Stimulated activated CD8-positive, alpha-beta memory T cell treated with anti-CD3 and anti-CD28 coated beads, Interleukin-7, amount 100 ng/mL, for 48 hours (primary cell): ENCODE measurements at regions not wholly inside any gene's neighbourhood (a gene's known extent, or its start where the extent isn't known, plus 50 kb on each side); places are given as distances from the start of the nearest gene placed in this dataset.

Source experiments
- DNase-seq, 2 donors: peaks; one replicate each; pipeline ENCODE4 v3.0.0-alpha.2; 2020; ENCODE audit warnings: low read depth in 1 of 2; ENCODE audit errors: extremely low read depth in 1 of 2

- no peak for DNase-seq
Observed at GRCh38 chr5:123865641-123866040, 353.7 kb downstream of the CSNK1G3 start.

GRCh38 chr5:123864578-123864977, 352.6 kb downstream of the CSNK1G3 start:
- DNase-seq, result no peak

DNA sequence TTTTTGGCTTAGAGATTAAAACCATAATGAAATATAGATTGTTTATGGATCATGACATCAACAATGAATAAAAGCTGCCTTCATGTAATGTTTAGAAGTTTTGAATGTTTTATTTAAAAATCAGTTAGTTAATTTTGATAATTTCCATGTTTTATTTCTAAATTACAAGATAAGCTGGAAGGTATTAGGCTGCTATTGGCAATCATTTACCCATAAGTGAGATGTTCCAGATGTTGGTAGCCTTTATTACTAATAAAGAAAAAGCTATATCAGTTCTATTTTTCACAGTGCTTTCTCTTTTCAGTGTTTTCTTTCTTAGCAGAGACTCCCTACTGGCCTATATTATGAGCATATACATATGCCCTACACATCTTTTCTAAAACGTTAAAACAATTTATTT, 347.0 kb downstream of the CSNK1G3 start:
- DNase-seq, result no peak

DNA sequence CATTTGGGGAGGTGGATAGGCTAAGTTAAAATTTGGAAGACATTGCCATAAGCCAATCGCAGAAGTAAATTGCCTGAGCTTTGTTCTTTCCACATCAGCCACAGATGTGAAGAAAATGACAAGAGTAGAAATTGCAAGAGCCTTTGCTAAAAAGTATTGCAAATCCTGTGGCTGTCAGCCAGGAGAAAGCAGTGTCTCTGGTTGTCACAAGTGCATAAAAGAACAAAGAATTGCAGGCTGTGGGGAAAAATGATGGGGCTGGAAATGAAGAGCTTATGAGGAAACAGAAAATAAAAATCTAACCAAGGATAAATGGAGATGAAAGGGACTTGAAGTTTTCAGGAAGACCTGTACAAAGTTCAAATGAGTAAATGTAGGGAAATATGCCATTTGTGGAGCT, 344.8 kb downstream of the CSNK1G3 start:
- DNase-seq, result no peak

GRCh38 chr5:123855609-123856008, 343.6 kb downstream of the CSNK1G3 start:
- DNase-seq, result no peak

DNA sequence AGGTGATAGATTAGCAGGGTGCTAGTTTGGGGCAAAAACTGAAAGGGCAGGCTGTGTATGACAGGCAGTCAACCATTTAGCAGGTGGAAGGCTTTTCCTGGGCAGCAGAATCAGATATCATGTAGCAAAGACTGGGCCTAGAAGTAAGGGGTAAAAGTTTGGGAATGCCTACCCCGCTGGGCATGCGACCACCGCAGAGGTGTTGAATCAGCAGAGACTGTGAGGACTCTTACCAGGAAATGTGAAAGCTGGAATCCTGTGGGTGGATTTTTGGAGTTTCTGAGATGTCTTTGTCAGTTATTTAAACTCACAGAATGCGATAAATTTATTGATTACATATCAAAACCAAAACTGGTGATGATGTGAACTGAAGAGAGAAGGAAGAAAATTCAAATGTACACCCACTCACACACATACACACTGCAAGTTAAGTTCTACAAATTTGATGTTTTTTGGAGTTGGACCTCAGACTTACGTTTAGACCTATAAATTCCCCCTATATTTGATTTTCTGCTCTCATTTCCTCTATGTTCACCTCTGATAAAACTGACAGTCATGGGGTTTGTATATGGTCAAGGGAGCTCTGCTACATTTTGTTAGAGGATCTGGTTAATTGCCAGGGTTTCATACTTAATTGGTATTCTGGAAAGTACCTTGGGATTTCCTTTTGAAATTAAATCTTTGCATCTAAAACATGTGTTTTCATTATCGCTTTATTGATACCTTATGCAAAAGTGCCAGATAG, 333.6 kb downstream of the CSNK1G3 start:
- no peak for DNase-seq

- DNase-seq, result no peak
Observed at GRCh38 chr5:123844873-123845272, 332.9 kb downstream of the CSNK1G3 start.

DNA sequence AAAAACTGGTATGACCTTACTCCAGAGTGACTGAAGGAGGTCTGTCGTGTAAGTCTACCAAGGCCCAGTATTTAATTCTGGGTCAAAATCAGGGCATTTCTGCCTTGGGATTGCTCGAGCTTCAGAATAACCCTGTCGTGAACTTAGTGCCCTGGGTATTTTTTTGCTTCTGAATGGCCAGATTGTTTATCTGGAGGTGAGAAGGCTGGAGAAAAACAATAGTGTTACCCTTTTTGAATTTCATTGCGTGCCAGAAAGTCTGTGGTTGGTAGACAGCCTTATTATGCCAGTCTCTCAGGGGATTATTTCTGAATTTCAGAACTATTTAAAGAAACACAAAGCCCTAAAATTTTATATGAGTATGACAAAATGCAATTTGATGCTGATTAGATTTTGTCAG, 323.4 kb downstream of the CSNK1G3 start:
- DNase-seq, result no peak

DNA sequence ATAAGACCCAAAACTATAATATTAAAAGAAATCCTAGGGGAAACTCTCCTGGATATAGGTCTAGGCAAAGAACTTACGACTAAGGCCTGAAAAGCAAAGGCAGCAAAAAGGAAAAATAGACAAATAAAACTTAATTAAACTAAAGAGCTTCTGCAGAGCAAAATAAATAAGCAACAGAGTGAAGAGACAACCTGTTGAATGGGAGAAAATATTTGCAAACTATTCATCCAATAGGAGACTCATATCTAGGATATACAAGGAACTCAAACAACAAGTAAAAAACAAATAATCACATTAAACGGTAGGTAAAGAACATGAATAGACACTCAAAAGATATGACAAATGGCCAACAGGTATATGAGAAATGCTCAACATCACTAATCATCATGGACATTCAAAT, 318.6 kb downstream of the CSNK1G3 start:
- DNase-seq, result no peak

DNA sequence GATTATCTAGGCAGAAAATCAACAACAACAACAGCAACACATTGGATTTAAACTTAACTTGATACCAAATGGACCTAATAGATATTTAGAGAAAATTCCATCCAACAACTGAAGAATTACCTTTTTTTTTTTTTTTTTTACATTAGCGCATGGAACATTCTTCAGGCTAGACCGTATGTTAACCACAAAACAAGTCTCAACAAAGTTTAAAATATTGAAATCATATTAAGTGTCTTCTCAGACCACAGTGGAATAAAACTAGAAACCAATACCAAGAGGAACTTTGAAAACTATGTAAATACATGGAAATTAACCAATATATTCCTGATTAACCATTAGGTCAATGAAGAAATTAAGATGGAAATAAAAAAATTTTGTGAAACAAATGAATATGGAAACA, 315.8 kb downstream of the CSNK1G3 start:
- no peak for DNase-seq

- no peak for DNase-seq
Observed at GRCh38 chr5:123819833-123820232, 307.9 kb downstream of the CSNK1G3 start.

- no peak for DNase-seq
Observed at GRCh38 chr5:123819386-123819785, 307.4 kb downstream of the CSNK1G3 start.

GRCh38 chr5:123817267-123817666, 305.3 kb downstream of the CSNK1G3 start:
- no peak for DNase-seq

GRCh38 chr5:123814801-123815470, 303.0 kb downstream of the CSNK1G3 start:
- DNase-seq, result no peak

DNA sequence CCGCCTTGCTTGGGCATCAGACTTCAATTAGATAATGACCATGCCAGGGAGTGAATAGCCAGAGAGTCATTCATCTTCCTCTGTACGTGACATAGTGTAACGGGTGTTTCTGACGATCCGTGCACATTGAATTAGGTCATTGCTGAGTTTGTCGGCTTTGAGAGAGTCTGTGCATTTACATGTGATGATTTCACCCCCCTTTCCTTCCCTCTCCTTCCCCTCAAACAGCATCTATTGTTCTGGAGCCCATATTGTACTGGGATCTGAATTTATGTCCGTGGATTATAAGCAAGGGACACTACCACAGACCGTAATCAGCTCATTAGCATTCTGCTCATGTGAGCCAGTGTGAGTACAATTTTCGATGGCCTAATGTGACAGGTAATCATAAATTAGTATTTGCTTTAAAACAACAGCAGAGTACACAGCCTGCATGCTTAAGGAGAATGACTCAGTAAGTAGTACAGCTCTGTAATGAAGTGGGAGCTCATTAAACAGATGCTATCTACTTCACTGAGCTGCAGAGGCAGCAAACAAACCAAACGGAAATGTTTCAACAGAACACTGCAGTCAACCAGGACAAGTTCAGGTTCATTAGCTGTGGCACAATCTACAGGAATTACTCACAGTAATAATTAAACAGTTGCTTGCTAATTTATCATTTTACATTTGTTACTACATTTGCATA, 302.1 kb downstream of the CSNK1G3 start:
- DNase-seq, result no peak

GRCh38 chr5:123813264-123813663, 301.3 kb downstream of the CSNK1G3 start:
- DNase-seq, result no peak

GRCh38 chr5:123811831-123812230, 299.9 kb downstream of the CSNK1G3 start:
- DNase-seq, result no peak

DNA sequence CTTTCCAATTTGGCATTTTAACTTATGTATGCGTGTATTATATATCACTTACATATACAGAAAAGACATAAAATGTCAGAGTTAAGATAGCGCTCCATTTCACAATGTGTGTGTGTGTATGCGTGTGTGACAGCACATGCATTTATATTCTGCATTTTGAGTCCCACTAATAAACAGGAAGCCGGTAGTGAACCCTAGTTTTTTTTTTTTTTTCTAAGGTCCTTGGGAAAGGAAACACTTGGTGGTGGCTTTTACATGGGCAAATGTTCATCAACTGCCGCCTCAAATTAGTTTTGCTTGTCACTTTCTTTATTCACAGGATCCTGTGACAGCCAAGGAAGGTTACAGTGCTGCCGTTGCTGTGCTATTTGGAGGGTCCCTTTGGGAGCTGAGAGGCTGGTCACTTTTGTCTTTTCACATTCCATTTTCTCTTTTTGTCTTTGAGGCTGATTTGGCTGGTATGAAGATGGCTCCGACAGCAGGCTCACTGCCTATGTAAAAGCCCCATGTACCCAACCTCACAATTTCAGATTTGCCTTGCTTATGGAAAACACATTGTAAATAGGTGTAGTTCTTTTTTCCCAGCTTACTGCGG, 298.9 kb downstream of the CSNK1G3 start:
- DNase-seq, result no peak

GRCh38 chr5:123810253-123810652, 298.3 kb downstream of the CSNK1G3 start:
- DNase-seq, result no peak

DNA sequence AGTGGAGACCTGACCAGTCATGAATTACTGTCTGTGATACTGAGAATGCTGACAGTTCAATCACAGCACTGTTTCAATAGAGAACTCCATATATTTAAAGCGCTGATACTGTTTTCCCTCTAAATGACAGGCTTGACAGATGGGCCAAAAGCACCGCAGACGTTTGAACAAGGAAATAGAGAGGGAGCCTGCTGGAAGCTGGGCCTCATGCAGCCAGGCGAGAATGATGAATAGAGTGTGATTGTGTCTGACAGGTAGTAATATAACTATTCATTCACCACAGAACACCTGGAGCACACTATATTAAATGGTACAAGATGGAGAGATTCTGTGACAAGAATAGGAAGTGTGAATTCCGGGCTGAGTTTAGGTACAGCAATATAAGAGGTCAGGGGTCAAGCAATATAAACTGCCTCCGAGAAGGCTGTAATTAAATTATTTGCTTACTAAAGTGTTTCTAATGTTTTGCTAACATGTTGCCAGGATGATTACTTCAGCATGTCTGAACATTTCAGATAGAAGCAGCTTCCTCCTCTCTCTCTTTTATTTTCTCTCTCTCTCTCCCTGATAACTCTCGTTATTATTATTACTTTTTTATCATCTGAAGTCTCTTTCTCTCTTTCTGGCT, 297.7 kb downstream of the CSNK1G3 start:
- no peak for DNase-seq
